DMS 273 (cell line): ENCODE measurements at regions not wholly inside any gene's neighbourhood (a gene's known extent, or its start where the extent isn't known, plus 50 kb on each side); places are given as distances from the start of the nearest gene placed in this dataset.
A peak's percentile ranks its signal among the peaks of the same experiment; 100 is the strongest.
"Not testable (repeated sequence)": the region's sequence is repeated elsewhere in the genome, so short reads cannot be mapped to it uniquely, and the experiment has no call there.

Experiments
- DNase-seq: peaks from one replicate; lab custom pipeline; 2025; ENCODE audit not compliant: unreplicated experiment; lab: John Stamatoyannopoulos, UW

DNA sequence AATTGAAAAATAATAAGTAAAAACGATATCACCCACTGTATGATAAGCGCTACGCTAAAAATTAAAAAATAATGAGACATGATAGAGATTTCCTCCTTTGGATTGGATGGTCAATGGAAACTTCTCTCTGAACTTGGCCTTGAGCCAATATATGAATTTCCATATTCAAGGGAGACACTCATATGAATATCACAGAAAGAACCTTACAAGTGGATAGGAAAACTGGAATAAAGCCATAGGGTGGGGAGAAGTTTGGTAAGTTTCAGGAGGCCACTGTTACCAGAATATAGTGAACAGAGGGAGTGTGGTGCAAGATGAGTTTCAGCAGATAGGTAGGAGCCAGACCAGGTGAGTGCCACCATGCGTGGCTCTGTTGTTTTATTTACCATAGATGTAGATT, 147.2 kb downstream of the SEM1 start:
- no peak for DNase-seq

DNA sequence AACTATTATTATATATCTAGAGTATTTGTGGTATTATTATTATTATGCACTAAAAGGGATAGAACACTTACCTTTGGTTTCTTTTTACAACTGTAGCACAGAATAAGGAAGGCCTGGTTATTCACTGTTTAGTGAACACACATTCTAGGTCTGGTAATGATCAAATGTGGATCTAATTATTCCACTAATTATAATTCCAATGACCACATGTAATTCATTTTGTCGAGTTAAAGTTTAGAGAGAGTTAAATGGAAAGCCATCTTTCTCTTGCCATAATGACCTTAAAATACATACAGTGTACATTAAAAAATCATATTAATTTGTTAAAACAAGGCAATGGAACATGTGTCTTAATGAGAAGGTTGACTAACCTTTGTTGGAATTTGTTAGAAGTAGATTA, 147.8 kb downstream of the SEM1 start:
- no peak for DNase-seq

- no peak for DNase-seq
Measured at GRCh38 chr7:96558530-96558929, 151.1 kb downstream of the SEM1 start.

- DNase-seq, result no peak
Measured at GRCh38 chr7:96558093-96558492, 151.6 kb downstream of the SEM1 start.

DNA sequence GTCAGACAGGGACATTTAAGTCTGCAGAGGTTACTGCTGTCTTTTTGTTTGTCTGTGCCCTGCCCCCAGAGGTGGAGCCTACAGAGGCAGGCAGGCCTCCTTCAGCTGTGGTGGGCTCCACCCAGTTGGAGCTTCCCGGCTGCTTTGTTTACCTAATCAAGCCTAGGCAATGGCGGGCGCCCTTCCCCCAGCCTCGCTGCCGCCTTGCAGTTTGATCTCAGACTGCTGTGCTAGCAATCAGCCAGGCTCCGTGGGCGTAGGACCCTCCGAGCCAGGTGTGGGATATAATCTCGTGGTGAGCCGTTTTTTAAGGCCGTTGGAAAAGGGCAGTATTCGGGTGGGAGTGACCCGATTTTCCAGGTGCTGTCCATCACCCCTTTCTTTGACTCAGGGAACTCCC, 152.0 kb downstream of the SEM1 start:
- DNase-seq, result not testable (repeated sequence)

DNA sequence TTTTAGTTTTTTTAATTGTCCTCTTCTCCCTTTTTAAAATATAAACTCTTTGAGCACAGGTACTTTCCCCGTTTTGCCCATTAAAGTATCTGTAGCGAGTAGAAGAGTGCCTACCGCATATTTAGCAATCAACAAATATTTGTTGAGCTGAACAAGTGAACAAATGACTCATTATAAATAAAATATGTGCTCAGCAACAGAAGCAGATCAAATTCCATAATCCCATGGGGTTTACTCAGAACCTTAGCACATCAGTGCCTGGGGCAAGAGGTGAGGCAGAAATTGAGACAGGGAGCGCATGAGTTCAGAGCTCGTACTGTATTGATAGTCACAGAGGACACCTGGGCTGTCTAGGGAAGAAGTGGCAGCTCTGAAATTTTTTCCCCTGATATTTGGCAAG, 161.0 kb downstream of the SEM1 start:
- DNase-seq, result peak; percentile 17

DNA sequence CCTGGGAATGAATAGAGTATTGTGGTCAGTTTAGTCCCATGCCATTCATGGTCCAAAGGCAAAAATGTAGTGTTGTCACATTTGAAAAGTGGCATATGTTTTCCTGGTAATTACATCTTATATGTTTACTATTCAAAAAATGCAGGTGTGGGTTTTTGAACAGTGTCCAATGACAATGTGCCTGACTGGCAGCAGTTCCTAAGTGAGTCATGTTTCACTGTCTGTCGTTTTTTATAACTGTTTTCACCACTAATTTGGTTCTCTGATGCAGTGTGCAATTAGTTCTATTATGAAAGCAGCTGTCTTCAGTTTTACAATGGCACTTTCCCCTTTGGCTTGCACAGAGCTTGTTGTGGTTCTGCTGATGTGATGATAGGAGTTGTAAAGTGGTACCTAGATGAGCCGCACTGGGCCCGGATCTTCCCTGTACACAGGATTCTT, 162.3 kb downstream of the SEM1 start:
- peak; percentile 77 for DNase-seq

GRCh38 chr7:96546426-96546825, 163.2 kb downstream of the SEM1 start:
- DNase-seq, result no peak

- no peak for DNase-seq
Measured at GRCh38 chr7:96539471-96539870, 170.2 kb downstream of the SEM1 start.

DNA sequence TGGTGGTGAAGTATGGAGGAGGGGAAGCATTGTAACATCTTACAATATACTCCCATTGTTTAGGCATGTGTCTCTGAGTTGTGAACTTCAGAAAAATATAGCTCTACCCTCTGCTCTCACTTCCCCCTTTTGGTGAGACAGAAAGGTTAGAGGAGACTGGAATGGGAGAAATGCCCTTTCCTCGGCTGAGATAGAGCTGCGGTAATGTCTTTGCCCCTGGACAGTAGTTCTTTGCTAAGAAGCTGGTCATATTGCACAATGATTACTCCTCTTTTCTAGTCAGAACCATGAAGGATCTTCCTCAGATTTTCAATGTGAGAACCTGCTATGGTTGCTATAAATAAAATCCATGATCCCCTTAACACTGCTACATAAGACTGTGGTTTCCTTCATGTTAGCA, 171.0 kb downstream of the SEM1 start:
- no peak for DNase-seq

- no peak for DNase-seq
Measured at GRCh38 chr7:96534221-96534620, 175.4 kb downstream of the SEM1 start.

DNA sequence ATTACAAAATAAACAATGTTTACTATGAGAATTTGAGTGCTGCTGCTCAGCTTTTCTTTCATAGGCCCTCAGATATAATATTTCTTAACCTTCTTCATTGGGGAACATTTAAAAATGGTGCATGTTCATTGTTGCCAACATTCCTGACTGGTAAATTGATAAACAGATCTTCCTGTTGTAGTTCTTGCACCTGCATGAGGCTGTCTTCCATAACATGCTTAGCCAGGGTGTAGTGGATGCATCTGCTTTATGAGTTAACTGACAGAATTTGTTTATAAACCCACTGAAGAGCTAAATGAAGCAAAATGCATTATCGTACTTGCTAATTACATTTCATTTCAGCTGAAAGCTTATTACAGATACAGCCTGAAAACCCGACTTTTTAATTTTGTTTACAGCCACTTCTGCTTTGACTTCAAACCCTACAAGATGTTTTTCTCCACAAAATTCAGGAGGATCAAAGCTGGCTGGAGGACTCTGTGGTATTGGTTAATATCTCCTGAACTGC, 177.2 kb downstream of the SEM1 start:
- DNase-seq, result no peak

DNA sequence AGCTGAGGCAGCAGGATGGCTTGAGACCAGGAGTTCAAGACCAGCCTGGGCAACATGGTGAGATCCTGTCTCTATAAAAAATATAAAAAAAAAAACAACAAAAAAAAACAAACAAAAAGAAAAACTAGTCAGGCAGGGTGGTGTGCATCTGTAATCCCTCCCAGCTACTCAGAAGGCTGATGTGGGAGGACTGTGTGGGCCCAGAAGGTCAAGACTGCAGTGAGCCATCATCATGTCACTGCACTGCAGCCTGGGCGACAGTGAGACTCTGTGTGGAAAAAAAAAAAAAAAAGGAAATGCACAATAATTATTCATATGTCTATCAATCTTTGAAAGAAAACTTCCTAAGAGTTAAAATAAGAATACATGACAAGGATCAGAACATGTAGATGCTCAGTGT, 178.3 kb downstream of the SEM1 start:
- no peak for DNase-seq

GRCh38 chr7:96530786-96531185, 178.9 kb downstream of the SEM1 start:
- DNase-seq, result no peak

GRCh38 chr7:96527133-96527827, 182.4 kb downstream of the SEM1 start:
- no peak for DNase-seq

GRCh38 chr7:96526496-96526895, 183.2 kb downstream of the SEM1 start:
- DNase-seq, result no peak

DNA sequence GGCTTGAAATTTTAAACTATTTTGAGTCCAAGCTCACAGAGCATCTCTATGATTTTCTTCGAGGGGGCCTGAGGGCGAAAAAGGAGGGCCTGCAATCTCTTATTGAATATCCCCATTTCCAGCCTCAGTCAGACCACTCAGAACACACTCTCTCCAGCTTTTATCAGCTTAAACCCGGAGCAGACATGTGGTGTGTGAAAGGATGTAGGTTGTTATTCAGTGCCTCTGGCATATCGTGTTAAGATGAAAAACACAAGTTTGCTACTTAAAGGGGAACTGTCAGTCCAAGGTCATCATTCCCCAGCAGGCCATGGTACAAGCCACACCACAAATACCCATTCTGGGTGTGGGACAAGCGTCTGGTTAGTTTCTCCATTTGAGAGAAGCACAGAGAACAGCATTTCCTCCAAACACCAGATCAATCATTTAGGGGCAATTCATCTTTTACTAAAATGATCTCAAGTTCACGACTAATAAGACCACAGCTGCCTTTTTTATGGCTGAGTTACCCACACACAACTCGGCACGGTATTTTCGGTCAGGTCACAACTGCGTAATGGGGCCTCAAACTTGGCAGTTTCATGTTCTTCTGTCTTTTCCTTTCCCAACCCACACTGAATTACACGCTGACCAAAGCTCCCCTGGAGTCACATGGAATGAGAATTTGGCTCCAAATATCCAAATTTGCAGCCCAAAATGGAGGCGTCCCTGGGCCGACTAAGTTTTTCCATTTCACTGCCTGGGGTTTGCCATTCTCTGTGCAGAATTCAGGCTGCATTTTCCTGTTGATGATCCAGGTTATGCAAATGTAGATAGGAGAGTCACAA, 188.4 kb downstream of the SEM1 start:
- DNase-seq, result no peak

GRCh38 chr7:96508371-96508770, 186.5 kb upstream of the SLC25A13 start:
- peak; percentile 87 for DNase-seq

DNA sequence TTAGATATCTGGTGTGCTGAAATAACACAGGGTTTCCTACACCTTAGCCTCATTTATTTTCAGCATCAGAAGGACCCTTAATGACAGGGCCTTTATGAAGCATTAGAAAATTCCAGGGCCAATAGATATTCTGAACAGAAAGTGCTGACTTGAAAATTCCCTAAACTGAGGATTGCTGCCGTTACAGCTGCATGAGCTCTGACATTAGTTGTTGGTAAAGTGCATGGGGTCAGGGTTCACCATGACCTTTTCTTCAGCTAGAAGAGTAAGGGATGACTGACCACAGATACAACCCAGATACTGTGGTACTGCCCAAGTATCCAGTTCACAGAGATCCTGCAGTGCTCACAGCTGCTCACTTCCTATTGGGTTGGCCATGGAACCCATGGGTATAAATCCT, 181.7 kb upstream of the SLC25A13 start:
- DNase-seq, result no peak

GRCh38 chr7:96501318-96501717, 179.4 kb upstream of the SLC25A13 start:
- DNase-seq, result no peak

DNA sequence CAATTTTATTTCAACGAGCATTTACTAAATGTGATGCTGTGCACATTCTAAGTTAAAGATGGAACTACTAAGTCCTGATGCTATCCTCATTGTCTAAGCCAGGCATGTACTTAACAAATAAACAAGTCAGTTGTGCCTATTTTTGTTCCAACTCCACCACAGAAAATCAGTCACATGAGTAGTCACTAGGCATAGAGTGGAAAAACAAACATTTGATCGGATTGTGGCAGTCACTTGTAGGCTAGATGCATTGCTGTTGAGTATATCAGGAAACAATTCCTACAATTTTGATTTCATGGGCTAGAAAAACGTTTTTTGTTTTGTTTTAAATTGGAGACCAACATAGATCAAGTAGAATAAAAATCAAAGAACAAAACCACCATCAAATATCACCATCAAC, 177.6 kb upstream of the SLC25A13 start:
- DNase-seq, result no peak

DNA sequence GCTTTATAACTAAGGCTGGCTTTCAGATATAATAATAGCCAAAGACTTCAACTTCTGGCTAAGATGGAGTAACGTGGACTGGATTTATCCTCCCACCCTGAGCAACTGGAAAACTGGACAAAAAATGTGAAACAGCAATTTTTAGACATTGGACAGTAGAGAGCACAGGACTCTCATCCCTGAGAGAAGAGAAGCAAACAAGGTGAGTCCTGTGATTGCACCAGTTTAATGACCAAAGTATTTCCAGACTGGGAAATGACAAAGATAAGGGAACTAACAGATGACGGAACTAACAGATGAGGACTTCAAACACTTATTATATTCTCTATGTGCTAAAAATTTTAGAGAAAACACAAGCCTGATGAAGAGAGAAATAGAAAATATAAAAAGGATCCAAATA, 175.7 kb upstream of the SLC25A13 start:
- DNase-seq, result no peak
